GDM1 (cell line): ENCODE measurements at regions not wholly inside any gene's neighbourhood (a gene's known extent, or its start where the extent isn't known, plus 50 kb on each side); places are given as distances from the start of the nearest gene placed in this dataset.

Experiments used
- DNase-seq: peaks from one replicate; lab custom pipeline; 2025; lab: John Stamatoyannopoulos, UW

- DNase-seq, result no peak
Measured at GRCh38 chr7:121525155-121525819, 129.2 kb upstream of the FAM3C start.

- no peak for DNase-seq
Measured at GRCh38 chr7:121521711-121522400, 125.7 kb upstream of the FAM3C start.

- DNase-seq, result no peak
Measured at GRCh38 chr7:121520911-121521310, 124.8 kb upstream of the FAM3C start.

- no peak for DNase-seq
Measured at GRCh38 chr7:121519548-121520521, 123.7 kb upstream of the FAM3C start.

GRCh38 chr7:121517591-121517990 lies 121.5 kb upstream of the FAM3C start:
- DNase-seq, result no peak

GRCh38 chr7:121516821-121517220 lies 120.7 kb upstream of the FAM3C start:
- no peak for DNase-seq

GRCh38 chr7:121515630-121516401 lies 119.7 kb upstream of the FAM3C start:
- no peak for DNase-seq

GRCh38 chr7:121515229-121515628 lies 119.1 kb upstream of the FAM3C start:
- no peak for DNase-seq

GRCh38 chr7:121513105-121513504 lies 117.0 kb upstream of the FAM3C start:
- DNase-seq, result no peak

GRCh38 chr7:121510858-121511482 lies 114.9 kb upstream of the FAM3C start:
- no peak for DNase-seq

GRCh38 chr7:121510302-121510701 lies 114.2 kb upstream of the FAM3C start:
- DNase-seq, result no peak

- no peak for DNase-seq
Measured at GRCh38 chr7:121505540-121506182, 109.6 kb upstream of the FAM3C start.

GRCh38 chr7:121505021-121505420 lies 108.9 kb upstream of the FAM3C start:
- no peak for DNase-seq

GRCh38 chr7:121504482-121504881 lies 108.4 kb upstream of the FAM3C start:
- DNase-seq, result no peak

GRCh38 chr7:121503730-121504129 lies 107.6 kb upstream of the FAM3C start:
- DNase-seq, result no peak

- DNase-seq, result no peak
Measured at GRCh38 chr7:121503039-121503438, 106.9 kb upstream of the FAM3C start.

- no peak for DNase-seq
Measured at GRCh38 chr7:121501566-121501965, 105.5 kb upstream of the FAM3C start.

- no peak for DNase-seq
Measured at GRCh38 chr7:121500360-121501058, 104.4 kb upstream of the FAM3C start.

- DNase-seq, result no peak
Measured at GRCh38 chr7:121499624-121500023, 103.5 kb upstream of the FAM3C start.

- DNase-seq, result no peak
Measured at GRCh38 chr7:121498816-121499215, 102.7 kb upstream of the FAM3C start.
